GM19463 (cell line): ENCODE measurements at regions not wholly inside any gene's neighbourhood (a gene's known extent, or its start where the extent isn't known, plus 50 kb on each side); places are given as distances from the start of the nearest gene placed in this dataset.
"Not testable (repeated sequence)": the region's sequence is repeated elsewhere in the genome, so short reads cannot be mapped to it uniquely, and the experiment has no call there.

Experiments
- ATAC-seq: cut with Tn5 transposase; IDR thresholded peaks from one replicate; pipeline ENCODE4 v1.9.1; 2021; ENCODE audit warnings: mild to moderate bottlenecking, moderate library complexity; ENCODE audit not compliant: unreplicated experiment

- no peak for ATAC-seq
These were observed 468.4 kb downstream of the SUCLG1 start for GRCh38 chr2:83990636-83991035.

GRCh38 chr2:83976628-83977027 is 482.5 kb downstream of the SUCLG1 start:
- not testable (repeated sequence) for ATAC-seq

GRCh38 chr2:83972128-83972527 is 487.0 kb downstream of the SUCLG1 start:
- ATAC-seq, result no peak

GRCh38 chr2:83971547-83971946 is 487.5 kb downstream of the SUCLG1 start:
- no peak for ATAC-seq

- ATAC-seq, result no peak
These were observed 488.7 kb downstream of the SUCLG1 start for GRCh38 chr2:83970217-83970929.

GRCh38 chr2:83969085-83969484 is 490.0 kb downstream of the SUCLG1 start:
- ATAC-seq, result no peak

- no peak for ATAC-seq
These were observed 491.2 kb downstream of the SUCLG1 start for GRCh38 chr2:83967854-83968253.

GRCh38 chr2:83966946-83967345 is 492.1 kb downstream of the SUCLG1 start:
- ATAC-seq, result not testable (repeated sequence)

GRCh38 chr2:83961512-83961911 is 497.6 kb downstream of the SUCLG1 start:
- ATAC-seq, result no peak

GRCh38 chr2:83960371-83960770 is 498.7 kb downstream of the SUCLG1 start:
- no peak for ATAC-seq

- ATAC-seq, result no peak
These were observed 499.8 kb downstream of the SUCLG1 start for GRCh38 chr2:83959266-83959665.

- no peak for ATAC-seq
These were observed 502.1 kb downstream of the SUCLG1 start for GRCh38 chr2:83956991-83957390.

GRCh38 chr2:83953697-83954096 is 505.4 kb downstream of the SUCLG1 start:
- ATAC-seq, result no peak

- no peak for ATAC-seq
These were observed 507.6 kb downstream of the SUCLG1 start for GRCh38 chr2:83951378-83951947.

- no peak for ATAC-seq
These were observed 509.7 kb downstream of the SUCLG1 start for GRCh38 chr2:83949361-83949760.

- no peak for ATAC-seq
These were observed 514.9 kb downstream of the SUCLG1 start for GRCh38 chr2:83944191-83944590.

GRCh38 chr2:83943265-83943664 is 515.8 kb downstream of the SUCLG1 start:
- no peak for ATAC-seq

GRCh38 chr2:83941886-83942285 is 517.2 kb downstream of the SUCLG1 start:
- no peak for ATAC-seq

- ATAC-seq, result no peak
These were observed 525.3 kb downstream of the SUCLG1 start for GRCh38 chr2:83933749-83934148.

GRCh38 chr2:83923531-83923930 is 535.5 kb downstream of the SUCLG1 start:
- ATAC-seq, result no peak

GRCh38 chr2:83916559-83916958 is 542.5 kb downstream of the SUCLG1 start:
- no peak for ATAC-seq

GRCh38 chr2:83915381-83915780 is 543.7 kb downstream of the SUCLG1 start:
- no peak for ATAC-seq

- ATAC-seq, result no peak
These were observed 550.3 kb downstream of the SUCLG1 start for GRCh38 chr2:83908750-83909149.
